AG20443 (cell line): ENCODE measurements at regions not wholly inside any gene's neighbourhood (a gene's known extent, or its start where the extent isn't known, plus 50 kb on each side); places are given as distances from the start of the nearest gene placed in this dataset.

ENCODE experiments used
- DNase-seq: peaks from one replicate; pipeline ENCODE4 v3.0.0; 2012; ENCODE audit warnings: low spot score, mixed read lengths

GRCh38 chr13:99892866-99893504, 78.6 kb downstream of the ZIC5 start:
- DNase-seq: no peak

- DNase-seq: no peak
Measured at GRCh38 chr13:99892196-99892613, 79.4 kb downstream of the ZIC5 start.

- DNase-seq: no peak
Measured at GRCh38 chr13:99886706-99887105, 84.9 kb downstream of the ZIC5 start.

DNA sequence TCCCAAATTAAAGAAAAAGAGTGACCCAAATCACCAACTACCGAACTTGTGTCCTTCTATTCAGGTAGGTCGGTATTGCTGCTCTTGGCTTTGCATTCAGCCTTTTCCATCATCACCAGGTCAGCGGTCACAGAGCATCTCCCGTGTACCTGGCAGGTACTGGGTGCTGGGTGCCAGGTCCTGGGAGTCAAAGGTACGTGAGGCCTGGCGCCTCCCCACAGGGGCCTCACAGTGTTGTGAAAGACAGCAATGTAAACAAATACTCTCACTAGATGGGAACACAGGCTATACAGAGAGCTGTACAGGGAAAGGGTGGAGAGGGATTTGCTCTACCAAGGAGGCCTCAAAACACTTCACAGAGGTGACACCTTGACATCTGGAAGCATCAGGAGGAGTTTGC, 86.7 kb downstream of the ZIC5 start:
- DNase-seq: no peak

DNA sequence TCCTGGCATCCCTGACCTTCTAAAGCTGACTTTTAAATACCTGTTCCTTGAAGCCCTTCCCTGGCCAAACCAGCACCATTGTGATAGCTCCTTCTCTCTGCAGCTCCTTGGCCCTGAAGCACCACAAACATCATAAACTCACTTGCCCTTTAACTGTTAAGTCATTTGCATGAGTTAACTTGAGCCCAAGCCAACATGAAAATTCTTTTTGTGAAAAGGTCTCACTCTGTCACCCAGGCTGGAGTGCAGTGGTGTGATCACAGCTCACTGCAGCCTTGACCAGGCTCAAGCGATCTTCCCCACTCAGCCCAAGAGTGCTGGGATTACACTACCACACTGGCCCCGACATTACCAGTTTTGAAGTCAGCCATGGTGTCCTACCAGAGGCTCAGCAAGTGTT, 87.8 kb downstream of the ZIC5 start:
- no peak for DNase-seq

- no peak for DNase-seq
Measured at GRCh38 chr13:99878921-99879610, 92.5 kb downstream of the ZIC5 start.

GRCh38 chr13:99876651-99877050, 94.9 kb downstream of the ZIC5 start:
- DNase-seq: no peak

- DNase-seq: no peak
Measured at GRCh38 chr13:99875391-99875790, 96.2 kb downstream of the ZIC5 start.

GRCh38 chr13:99873832-99874430, 97.6 kb downstream of the ZIC5 start:
- no peak for DNase-seq

GRCh38 chr13:99873141-99873540, 98.4 kb downstream of the ZIC5 start:
- no peak for DNase-seq

DNA sequence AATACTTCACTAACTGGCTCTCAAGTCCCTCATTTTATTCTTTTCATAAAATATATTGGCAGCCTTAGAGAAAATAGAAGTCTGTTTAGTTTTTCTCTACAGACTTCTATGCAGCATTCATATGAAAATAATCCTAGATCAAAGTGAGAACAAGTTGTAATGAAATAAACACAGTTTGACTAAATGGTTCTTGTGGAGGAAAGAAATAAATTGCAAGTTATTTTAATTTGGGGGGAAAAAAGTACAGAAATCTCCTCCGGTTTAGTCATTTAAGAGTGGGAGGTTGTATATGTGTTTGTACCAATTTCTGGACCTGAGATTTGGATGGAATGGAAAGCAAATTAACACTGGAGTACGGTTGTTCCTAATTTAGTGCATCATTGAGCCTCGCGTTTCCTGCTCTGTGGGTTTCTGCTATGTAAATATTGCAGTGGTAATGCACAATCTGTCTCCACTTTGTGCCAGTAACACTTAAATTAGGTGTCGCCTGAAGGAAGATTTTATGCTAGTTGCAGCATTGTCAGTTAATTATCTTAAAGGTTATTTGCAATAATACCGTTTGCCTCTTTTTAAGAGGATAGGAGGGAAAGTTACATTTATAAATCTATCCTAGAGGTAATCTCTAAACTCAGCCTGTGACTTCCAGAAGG, 100.2 kb downstream of the ZIC5 start:
- no peak for DNase-seq

DNA sequence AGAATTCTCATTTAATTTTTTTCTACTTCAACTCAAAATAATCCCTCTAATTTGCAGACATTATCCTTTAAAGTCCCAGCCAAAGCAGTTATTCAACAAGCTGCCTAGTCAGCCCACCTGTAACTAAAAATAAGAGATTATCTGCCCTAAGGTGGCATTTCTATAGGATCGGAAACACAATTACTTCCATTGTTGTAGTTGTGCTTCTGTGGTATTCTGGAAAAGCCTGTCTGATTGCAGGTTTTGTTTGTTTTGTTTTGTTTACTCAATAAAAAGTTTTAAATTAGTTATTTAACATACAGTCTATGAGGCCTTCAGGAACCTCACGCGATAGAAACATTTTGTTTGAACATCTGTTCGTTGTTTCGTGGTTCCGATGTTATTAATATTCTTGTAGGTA, 101.0 kb downstream of the ZIC5 start:
- DNase-seq: no peak

DNA sequence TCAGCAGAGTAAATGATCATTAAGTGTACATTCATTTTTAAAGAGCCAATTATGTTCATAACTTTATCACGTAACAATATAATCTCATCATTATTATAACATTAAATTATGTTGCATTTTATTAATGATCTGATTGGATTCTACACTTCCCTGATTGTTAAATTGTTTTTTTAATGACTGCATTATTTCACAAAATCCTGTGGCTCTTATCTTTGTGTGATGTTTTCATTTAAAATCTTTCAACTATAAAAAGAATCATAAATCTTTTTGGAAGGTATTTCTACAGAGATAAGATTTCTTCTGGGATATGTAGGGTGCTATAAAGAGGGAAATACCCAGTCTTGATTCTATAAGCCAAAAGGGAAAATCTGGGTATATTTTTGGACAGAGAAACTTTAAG, 101.7 kb downstream of the ZIC5 start:
- DNase-seq: no peak

GRCh38 chr13:99868767-99869166, 102.8 kb downstream of the ZIC5 start:
- DNase-seq: no peak

GRCh38 chr13:99867535-99868257, 103.9 kb downstream of the ZIC5 start:
- no peak for DNase-seq

DNA sequence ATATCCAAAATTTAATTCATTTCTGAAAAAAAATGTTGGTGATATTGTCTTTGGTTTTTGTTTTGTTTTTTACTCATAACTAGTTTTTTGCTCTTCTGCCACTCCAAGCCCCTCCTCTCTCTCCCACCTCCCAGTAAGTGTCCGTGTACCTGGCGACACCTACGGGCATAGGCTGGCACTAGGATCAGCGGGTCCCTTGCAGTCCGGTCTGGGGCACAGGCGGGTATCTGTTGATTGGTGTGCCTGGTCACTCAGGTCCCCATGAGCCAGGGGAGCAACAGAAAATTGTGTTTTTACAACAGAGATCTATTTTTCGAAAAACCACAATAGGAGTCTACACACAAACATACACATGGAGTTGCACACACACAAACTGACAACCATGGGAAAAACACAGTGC, 104.8 kb downstream of the ZIC5 start:
- no peak for DNase-seq

DNA sequence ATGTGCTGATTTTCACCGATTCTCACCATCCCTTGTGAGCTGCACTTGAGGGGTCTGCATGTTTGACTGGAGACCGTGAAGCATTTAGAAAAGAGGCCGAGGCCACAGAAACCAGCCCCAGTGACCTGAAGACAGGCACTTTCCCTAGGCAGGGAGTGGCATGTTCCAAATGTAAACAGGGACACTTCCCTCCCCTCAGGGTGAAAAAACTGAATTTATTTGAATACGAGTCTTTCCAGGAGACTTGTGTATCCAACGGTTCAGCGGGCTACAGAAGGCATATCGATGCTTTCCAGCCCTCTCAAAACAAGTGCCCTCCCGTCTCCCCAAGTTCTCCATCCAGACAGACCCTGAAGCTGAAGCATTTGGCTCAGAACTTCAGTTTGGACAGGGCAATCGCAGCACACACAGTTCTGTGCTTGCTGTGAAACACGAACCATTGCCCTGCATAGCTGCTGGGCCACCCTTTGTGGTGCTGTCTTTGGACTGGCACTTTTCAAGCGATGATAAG, 106.1 kb downstream of the ZIC5 start:
- no peak for DNase-seq

DNA sequence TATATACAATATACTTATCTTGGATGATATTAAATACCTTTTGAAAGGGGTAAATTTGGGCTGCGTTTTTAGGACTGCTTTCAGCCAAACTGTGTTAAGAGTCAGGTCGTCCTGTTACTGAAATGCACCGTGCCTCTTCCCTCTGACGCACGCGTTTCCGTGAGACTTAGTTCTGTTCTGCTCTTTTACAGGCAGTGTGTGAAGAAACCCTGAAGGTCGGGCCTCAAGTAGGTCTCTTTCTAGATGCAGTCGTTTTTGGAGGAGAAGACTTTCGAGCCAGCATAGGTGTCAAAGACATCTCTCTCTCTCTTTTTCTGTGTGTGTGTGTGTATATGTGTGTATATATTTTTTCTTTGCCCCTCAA, 107.0 kb downstream of the ZIC5 start:
- DNase-seq: no peak

DNA sequence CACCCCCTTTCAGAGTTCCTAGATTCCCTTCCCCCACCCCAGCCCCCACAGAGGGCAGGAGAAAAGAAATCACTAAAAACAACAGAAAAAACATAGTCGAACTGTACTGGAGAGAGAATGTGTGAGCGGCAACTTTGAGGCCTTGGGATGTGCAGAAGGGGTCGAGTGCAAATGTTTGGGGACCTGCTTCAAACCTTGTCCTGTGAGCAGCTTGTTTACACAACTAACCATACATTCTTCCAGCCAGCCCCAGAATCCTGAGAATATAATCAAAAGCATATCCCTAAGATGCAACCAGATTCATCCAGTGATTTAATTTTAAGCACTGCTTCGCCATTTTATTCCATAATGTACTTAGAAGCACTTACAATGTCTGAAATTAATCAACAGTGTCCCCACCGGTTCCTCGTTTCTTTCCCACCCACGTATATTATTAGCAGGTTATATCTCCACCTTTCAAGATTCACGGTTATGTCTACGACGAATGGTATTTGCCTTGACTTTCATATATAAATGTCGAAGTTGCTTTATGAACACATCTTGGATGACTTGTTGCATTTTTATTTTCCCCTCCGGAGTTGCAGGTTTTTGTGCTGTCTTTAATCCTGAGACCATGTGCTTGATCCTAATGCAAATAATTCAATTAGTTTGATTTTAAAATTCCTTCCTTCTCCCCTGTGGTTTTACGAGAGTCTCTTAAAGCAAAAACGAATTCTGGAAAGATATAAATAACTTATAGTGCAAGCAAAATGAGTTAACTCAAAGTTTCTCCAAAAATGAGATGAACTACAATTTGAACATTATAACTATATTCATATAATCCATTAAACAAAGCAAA, 107.6 kb downstream of the ZIC5 start:
- no peak for DNase-seq

DNA sequence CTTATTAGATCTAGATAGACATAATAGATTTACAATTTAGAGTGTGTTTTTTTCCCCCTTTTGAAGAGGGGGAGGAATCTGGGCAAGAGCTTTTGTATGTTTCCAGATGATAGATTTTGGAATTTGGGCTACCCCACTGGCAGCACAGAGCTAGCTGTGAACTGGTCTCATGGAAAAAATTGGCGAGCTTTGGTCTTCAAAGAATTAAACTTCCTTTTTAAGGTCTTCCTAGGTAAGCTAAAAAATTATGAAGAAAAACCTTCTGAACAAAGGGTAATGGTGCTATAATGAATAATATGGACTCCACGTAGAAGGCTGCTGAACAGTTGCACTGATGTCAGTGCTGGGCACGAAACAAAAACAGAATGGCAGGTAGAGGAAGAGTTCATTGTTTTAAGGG, 109.3 kb downstream of the ZIC5 start:
- DNase-seq: no peak

DNA sequence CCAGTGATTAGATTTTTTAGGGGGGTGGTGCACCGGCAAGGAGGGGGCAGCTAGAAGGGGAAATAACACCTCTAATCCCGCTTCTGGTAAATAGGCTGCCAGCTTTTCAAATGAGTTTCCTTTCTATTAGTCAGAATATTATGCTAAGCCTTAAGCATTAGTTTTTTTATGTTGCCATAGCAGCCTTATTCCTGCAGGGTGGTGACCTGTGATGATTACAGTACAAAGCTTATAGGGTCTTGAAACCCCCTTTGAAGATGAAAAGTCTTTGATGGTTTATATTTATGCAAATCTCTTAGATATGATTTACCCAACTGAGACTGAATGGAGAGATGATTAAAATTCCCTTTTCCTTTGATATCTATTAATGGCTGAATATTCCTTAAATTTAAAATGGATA, 109.8 kb downstream of the ZIC5 start:
- DNase-seq: no peak
